Vagina (tissue), 2 donors: ENCODE measurements at regions not wholly inside any gene's neighbourhood (a gene's known extent, or its start where the extent isn't known, plus 50 kb on each side); places are given as distances from the start of the nearest gene placed in this dataset.

Experiments used
- POLR2A ChIP-seq, 2 donors: fragments of 450-650 bp; IDR thresholded peaks; one replicate each; pipeline ENCODE4 v1.6.1; 2017; ENCODE audit warnings: antibody characterized with exemption in 2 of 2, mild to moderate bottlenecking in 2 of 2, moderate library complexity in 2 of 2
- POLR2AphosphoS5 ChIP-seq, 2 donors: sonication (generic); formaldehyde crosslinking; IDR thresholded peaks; one replicate each; pipeline ENCODE4 v1.9.0; 2017; ENCODE audit warnings: antibody characterized with exemption in 2 of 2, mild to moderate bottlenecking in 2 of 2, low read depth in 1 of 2; ENCODE audit not compliant: insufficient read depth in 1 of 2
- TF ChIP-seq, protein P1 (sequence below), 3 experiments: fragments of 450-650 bp in 2 of 3; fragments of 200-600 bp in 1 of 3; sonication (generic) in 1 of 3; IDR thresholded peaks; one replicate each; pipeline ENCODE4 v1.5.1; 2017 to 2019; ENCODE audit warnings: antibody characterized with exemption in 3 of 3, mild to moderate bottlenecking in 2 of 3, moderate library complexity in 2 of 3

DNA sequence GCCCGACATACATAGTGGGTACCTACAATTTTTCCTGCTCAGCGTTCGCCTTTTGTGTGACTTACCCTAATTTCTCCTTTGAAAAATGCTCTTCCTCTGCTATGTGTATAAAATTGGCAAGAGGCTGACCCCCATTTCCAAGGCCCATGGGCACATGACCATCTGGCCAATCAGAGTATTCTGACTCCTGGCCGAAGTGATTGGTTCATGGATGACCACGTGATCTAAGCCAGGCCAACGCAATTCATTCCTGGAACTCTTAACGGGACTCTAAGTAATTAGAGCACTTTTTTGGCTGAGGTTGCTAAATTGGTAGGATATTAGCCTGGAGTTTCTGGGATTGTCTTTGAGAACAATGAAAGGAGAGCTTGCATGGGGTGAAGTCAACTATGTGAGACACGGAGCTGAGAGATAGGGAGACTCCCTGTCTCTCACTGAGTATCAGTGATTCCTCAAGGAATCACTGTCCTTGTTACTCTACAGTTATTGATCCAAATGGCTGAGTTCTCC lies 110.1 kb upstream of the TBX3 start:
- TF ChIP-seq, protein P1, sequence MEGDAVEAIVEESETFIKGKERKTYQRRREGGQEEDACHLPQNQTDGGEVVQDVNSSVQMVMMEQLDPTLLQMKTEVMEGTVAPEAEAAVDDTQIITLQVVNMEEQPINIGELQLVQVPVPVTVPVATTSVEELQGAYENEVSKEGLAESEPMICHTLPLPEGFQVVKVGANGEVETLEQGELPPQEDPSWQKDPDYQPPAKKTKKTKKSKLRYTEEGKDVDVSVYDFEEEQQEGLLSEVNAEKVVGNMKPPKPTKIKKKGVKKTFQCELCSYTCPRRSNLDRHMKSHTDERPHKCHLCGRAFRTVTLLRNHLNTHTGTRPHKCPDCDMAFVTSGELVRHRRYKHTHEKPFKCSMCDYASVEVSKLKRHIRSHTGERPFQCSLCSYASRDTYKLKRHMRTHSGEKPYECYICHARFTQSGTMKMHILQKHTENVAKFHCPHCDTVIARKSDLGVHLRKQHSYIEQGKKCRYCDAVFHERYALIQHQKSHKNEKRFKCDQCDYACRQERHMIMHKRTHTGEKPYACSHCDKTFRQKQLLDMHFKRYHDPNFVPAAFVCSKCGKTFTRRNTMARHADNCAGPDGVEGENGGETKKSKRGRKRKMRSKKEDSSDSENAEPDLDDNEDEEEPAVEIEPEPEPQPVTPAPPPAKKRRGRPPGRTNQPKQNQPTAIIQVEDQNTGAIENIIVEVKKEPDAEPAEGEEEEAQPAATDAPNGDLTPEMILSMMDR (IDR thresholded peaks at IDR 0.05) = no peak
- no peak for TF ChIP-seq POLR2A (IDR thresholded peaks at IDR 0.05)
- no peak for TF ChIP-seq POLR2AphosphoS5 (IDR thresholded peaks at IDR 0.05; ENCODE audit: insufficient read depth in 1 of 2, low read depth in 1 of 2)
